A549 (cell line): ENCODE measurements at regions not wholly inside any gene's neighbourhood (a gene's known extent, or its start where the extent isn't known, plus 50 kb on each side); places are given as distances from the start of the nearest gene placed in this dataset.

ENCODE experiments used
- ATAC-seq, 2 experiments: fragments of 200-7000 bp in 1 of 2; fragments of >200 bp in 1 of 2; cut with Nextera tagmentation in 1 of 2; cut with Tn5 transposase in 1 of 2; 3 replicates each; pipeline versions ENCODE4 v1.8.0 to v1.9.1; 2018 to 2020; ENCODE audit warnings: mild to moderate bottlenecking in 1 of 2, moderate library complexity in 1 of 2
- CTCF ChIA-PET: fragments of 300-600 bp; sonication (Branson Sonifier 250); formaldehyde crosslinking; extraction: SDS; loops from one replicate; lab custom pipeline; 2021; ENCODE audit warnings: antibody characterized with exemption, inconsistent platforms; lab: Yijun Ruan, JAX
- POLR2A ChIA-PET: fragments of 350-600 bp; formaldehyde crosslinking; extraction: SDS; loops from one replicate; lab custom pipeline; 2021; ENCODE audit warnings: antibody characterized with exemption, inconsistent platforms; lab: Yijun Ruan, JAX
- DNase-seq, 2 experiments: peaks; one replicate each; pipeline versions ENCODE4 v3.0.0 to v3.0.0-alpha.2; 2011 to 2016; ENCODE audit warnings: low read depth in 1 of 2, low spot score in 1 of 2
- FAIRE-seq: peaks from 2 replicates; lab custom pipeline; 2011; peaks lifted over from hg19 to GRCh38; lab: Jason Lieb, UNC
- H3K27ac ChIP-seq, 2 experiments: fragments of >200 bp; sonication (Bioruptor Twin); formaldehyde crosslinking; 3 replicates each; pipeline ENCODE4 v1.5.1; 2016 to 2017
- H3K4me1 ChIP-seq: fragments of >200 bp; sonication (Bioruptor Twin); formaldehyde crosslinking; 3 replicates; pipeline ENCODE4 v1.6.1; 2016
- H3K4me2 ChIP-seq: fragments of >200 bp; sonication (Bioruptor Twin); formaldehyde crosslinking; 3 replicates; pipeline ENCODE4 v1.6.1; 2016
- H3K4me3 ChIP-seq: fragments of >200 bp; sonication (Bioruptor Twin); formaldehyde crosslinking; 3 replicates; pipeline ENCODE4 v1.5.1; 2016
- H3K9me3 ChIP-seq: fragments of >200 bp; sonication (Bioruptor Twin); formaldehyde crosslinking; 3 replicates; pipeline ENCODE4 v1.6.1; 2016
- CTCF ChIP-seq: fragments of >200 bp; sonication (Bioruptor Twin); formaldehyde crosslinking; IDR thresholded peaks from 3 replicates; pipeline ENCODE4 v1.5.1; 2016
- ELK1 ChIP-seq: fragments of 150-350 bp; IDR thresholded peaks from 2 replicates; pipeline ENCODE4 v1.6.1; 2014; ENCODE audit warnings: low read depth, mild to moderate bottlenecking, low read length
- FOSB ChIP-seq: fragments of 250-450 bp; sonication (Bioruptor Pico); IDR thresholded peaks from 2 replicates; pipeline ENCODE4 v1.5.0; 2020; ENCODE audit warnings: mild to moderate bottlenecking, moderate library complexity
- FOSL2 ChIP-seq, 2 experiments: fragments of 450-650 bp in 1 of 2; fragments of >200 bp in 1 of 2; sonication (Bioruptor Twin) in 1 of 2; formaldehyde crosslinking; IDR thresholded peaks; 2 replicates each; pipeline versions ENCODE4 v1.5.0 to v1.6.1; 2016 to 2020; ENCODE audit warnings: mild to moderate bottlenecking in 1 of 2, moderate library complexity in 1 of 2
- GATA3 ChIP-seq: IDR thresholded peaks from 2 replicates; pipeline ENCODE4 v1.6.1; 2012; ENCODE audit warnings: borderline replicate concordance
- HMGXB4 ChIP-seq: fragments of 250-450 bp; sonication (Bioruptor Pico); IDR thresholded peaks from 2 replicates; pipeline ENCODE4 v1.5.0; 2021; ENCODE audit warnings: mild to moderate bottlenecking, moderate library complexity, borderline replicate concordance
- HOXB5 ChIP-seq: fragments of 250-450 bp; sonication (Bioruptor Pico); IDR thresholded peaks from 2 replicates; pipeline ENCODE4 v1.5.0; 2020; ENCODE audit warnings: mild to moderate bottlenecking, moderate library complexity
- MYC ChIP-seq: IDR thresholded peaks from 2 replicates; pipeline ENCODE4 v1.6.1; 2012; ENCODE audit warnings: mild to moderate bottlenecking, inconsistent platforms, low read length, improper control_type of control experiment, borderline replicate concordance
- RAD21 ChIP-seq, 2 experiments: fragments of >200 bp in 1 of 2; sonication (Bioruptor Twin) in 1 of 2; formaldehyde crosslinking in 1 of 2; IDR thresholded peaks in 1 of 2; conservative IDR thresholded peaks in 1 of 2; 2 replicates in 1 of 2; 3 replicates in 1 of 2; pipeline ENCODE4 v1.6.1; 2012 to 2018; ENCODE audit warnings: inconsistent platforms in 1 of 2
- SREBF2 ChIP-seq: fragments of 450-650 bp; IDR thresholded peaks from 2 replicates; pipeline ENCODE4 v1.6.1; 2014; ENCODE audit warnings: mild to moderate bottlenecking, moderate library complexity
- TFCP2L1 ChIP-seq: fragments of 250-450 bp; sonication (Bioruptor Pico); IDR thresholded peaks from 2 replicates; pipeline ENCODE4 v1.5.0; 2021; ENCODE audit warnings: mild to moderate bottlenecking
- WGBS: methylation state at CpG from one replicate; pipeline ENCODE4 v1.1.6; 2017; ENCODE audit errors: missing lambda C conversion rate; 5-methylcytosine and 5-hydroxymethylcytosine counted together
- TF ChIP-seq, protein P1 (sequence below): fragments of 450-650 bp; IDR thresholded peaks from 2 replicates; pipeline ENCODE4 v1.6.1; 2014; ENCODE audit warnings: antibody characterized with exemption
- TF ChIP-seq, protein P2 (sequence below): fragments of 200-600 bp; sonication (generic); IDR thresholded peaks from 2 replicates; pipeline ENCODE4 v1.6.1; 2016; ENCODE audit warnings: antibody characterized with exemption, mild to moderate bottlenecking, moderate library complexity

- CTCF ChIA-PET, result interaction anchor here (0.6 to 1.0 kb wide), 3 partner anchors 10 to 104 kb away, joined by 3 read pairs; no protein-coding TSS in a partner anchor
- Histone ChIP-seq H3K9me3 (no peaks in the 10 kb centered on the region), H3K4me1 (no peaks in the 10 kb centered on the region), H3K27ac (no peak overlapping the region), H3K4me3 (no peak overlapping the region), H3K4me2 (no peak overlapping the region)
- ATAC-seq, result no peak
- POLR2A ChIA-PET, result no interaction called here
- FAIRE-seq, result no peak
- WGBS, result 65% methylated on average over 4 of the region's 4 CpGs
- TF ChIP-seq ELK1, result no peak
- TF ChIP-seq FOSL2 (IDR thresholded peaks at IDR 0.05), result no peak
- no peak for TF ChIP-seq FOSL2 (CRISPR knock-in tag; IDR thresholded peaks at IDR 0.05)
- TF ChIP-seq, protein P1, sequence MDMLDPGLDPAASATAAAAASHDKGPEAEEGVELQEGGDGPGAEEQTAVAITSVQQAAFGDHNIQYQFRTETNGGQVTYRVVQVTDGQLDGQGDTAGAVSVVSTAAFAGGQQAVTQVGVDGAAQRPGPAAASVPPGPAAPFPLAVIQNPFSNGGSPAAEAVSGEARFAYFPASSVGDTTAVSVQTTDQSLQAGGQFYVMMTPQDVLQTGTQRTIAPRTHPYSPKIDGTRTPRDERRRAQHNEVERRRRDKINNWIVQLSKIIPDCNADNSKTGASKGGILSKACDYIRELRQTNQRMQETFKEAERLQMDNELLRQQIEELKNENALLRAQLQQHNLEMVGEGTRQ, result no peak
- no peak for TF ChIP-seq TFCP2L1
- TF ChIP-seq, protein P2, sequence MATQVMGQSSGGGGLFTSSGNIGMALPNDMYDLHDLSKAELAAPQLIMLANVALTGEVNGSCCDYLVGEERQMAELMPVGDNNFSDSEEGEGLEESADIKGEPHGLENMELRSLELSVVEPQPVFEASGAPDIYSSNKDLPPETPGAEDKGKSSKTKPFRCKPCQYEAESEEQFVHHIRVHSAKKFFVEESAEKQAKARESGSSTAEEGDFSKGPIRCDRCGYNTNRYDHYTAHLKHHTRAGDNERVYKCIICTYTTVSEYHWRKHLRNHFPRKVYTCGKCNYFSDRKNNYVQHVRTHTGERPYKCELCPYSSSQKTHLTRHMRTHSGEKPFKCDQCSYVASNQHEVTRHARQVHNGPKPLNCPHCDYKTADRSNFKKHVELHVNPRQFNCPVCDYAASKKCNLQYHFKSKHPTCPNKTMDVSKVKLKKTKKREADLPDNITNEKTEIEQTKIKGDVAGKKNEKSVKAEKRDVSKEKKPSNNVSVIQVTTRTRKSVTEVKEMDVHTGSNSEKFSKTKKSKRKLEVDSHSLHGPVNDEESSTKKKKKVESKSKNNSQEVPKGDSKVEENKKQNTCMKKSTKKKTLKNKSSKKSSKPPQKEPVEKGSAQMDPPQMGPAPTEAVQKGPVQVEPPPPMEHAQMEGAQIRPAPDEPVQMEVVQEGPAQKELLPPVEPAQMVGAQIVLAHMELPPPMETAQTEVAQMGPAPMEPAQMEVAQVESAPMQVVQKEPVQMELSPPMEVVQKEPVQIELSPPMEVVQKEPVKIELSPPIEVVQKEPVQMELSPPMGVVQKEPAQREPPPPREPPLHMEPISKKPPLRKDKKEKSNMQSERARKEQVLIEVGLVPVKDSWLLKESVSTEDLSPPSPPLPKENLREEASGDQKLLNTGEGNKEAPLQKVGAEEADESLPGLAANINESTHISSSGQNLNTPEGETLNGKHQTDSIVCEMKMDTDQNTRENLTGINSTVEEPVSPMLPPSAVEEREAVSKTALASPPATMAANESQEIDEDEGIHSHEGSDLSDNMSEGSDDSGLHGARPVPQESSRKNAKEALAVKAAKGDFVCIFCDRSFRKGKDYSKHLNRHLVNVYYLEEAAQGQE, result no peak
- TF ChIP-seq RAD21 (conservative IDR thresholded peaks at IDR 0.05 in 1 of 2, IDR thresholded peaks at IDR 0.05 in 1 of 2), result no peak
- no peak for TF ChIP-seq SREBF2
- DNase-seq, result no peak
Measured at GRCh38 chr7:112866424-112866823, 76.2 kb upstream of the TMEM168 start.

DNA sequence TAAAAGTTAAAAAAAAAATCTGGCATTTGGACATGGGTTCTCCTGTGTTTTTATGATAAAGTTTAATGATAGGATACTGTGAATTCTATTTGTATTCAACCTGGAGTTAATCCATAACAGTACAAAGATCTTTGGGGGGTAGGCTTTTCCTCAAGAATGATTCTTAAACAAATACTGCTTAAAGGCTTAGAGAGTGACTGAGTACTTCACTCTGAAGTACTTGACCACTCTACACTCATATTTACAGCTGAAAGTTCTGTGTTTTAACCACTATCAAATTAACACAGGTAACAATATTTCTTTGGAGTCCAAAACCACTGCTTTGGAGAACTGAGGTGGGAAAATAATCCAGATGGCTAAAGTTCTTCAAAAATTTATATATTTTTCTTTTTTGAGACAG, 74.2 kb upstream of the TMEM168 start:
- TF ChIP-seq HOXB5 (CRISPR knock-in tag) (no peak), FOSB (CRISPR knock-in tag) (no peak), GATA3 (no peak), CTCF (no peak), HMGXB4 (CRISPR knock-in tag) (no peak), MYC (no peak)
- H3K4me1 ChIP-seq, result no peaks in the 10 kb centered on the region
- FAIRE-seq, result no peak
- H3K27ac ChIP-seq, result no peak overlapping the region
- DNase-seq, result no peak
- ATAC-seq, result no peak
- no peak overlapping the region for H3K4me3 ChIP-seq
- H3K4me2 ChIP-seq, result no peak overlapping the region
- ChIA-PET CTCF (interaction anchor here (1.1 kb wide), 1 partner anchor 314 kb away, joined by 3 read pairs; no protein-coding TSS in a partner anchor), POLR2A (no interaction called here)
- no peaks in the 10 kb centered on the region for H3K9me3 ChIP-seq
